ENCODE measurements at regions not wholly inside any gene's neighbourhood (a gene's known extent, or its start where the extent isn't known, plus 50 kb on each side); places are given as distances from the start of the nearest gene placed in this dataset.

- Mint-ChIP-seq H3K36me3 (ENCODE audit: low read depth) (no peaks in the 10 kb centered on the region), H3K27ac (ENCODE audit: unreplicated experiment) (peak overlapping the region; percentile 23), H3K27me3 (ENCODE audit: low read depth) (peaks cover 13% of the 10 kb centered on the region), H3K9me3 (no peaks in the 10 kb centered on the region), H3K4me1 (peaks cover 64% of the 10 kb centered on the region), H3K4me3 (no peak overlapping the region)
- TF ChIP-seq, protein P1, sequence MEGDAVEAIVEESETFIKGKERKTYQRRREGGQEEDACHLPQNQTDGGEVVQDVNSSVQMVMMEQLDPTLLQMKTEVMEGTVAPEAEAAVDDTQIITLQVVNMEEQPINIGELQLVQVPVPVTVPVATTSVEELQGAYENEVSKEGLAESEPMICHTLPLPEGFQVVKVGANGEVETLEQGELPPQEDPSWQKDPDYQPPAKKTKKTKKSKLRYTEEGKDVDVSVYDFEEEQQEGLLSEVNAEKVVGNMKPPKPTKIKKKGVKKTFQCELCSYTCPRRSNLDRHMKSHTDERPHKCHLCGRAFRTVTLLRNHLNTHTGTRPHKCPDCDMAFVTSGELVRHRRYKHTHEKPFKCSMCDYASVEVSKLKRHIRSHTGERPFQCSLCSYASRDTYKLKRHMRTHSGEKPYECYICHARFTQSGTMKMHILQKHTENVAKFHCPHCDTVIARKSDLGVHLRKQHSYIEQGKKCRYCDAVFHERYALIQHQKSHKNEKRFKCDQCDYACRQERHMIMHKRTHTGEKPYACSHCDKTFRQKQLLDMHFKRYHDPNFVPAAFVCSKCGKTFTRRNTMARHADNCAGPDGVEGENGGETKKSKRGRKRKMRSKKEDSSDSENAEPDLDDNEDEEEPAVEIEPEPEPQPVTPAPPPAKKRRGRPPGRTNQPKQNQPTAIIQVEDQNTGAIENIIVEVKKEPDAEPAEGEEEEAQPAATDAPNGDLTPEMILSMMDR (conservative IDR thresholded peaks at IDR 0.05): no peak
- no peak for DNase-seq (ENCODE audit: low read depth, low spot score)
Measured at GRCh38 chr6:167665698-167666330, 160.9 kb upstream of the AFDN start.

GRCh38 chr6:167666571-167667203 is 160.0 kb upstream of the AFDN start:
- Mint-ChIP-seq H3K27ac (ENCODE audit: unreplicated experiment) (peak overlapping the region; percentile 81), H3K4me3 (no peak overlapping the region), H3K4me1 (peaks cover 62% of the 10 kb centered on the region), H3K36me3 (ENCODE audit: low read depth) (no peaks in the 10 kb centered on the region), H3K9me3 (peaks cover 5% of the 10 kb centered on the region), H3K27me3 (ENCODE audit: low read depth) (peaks cover 12% of the 10 kb centered on the region)
- TF ChIP-seq, protein P1 (conservative IDR thresholded peaks at IDR 0.05): no peak
- DNase-seq (ENCODE audit: low read depth, low spot score): no peak

DNA sequence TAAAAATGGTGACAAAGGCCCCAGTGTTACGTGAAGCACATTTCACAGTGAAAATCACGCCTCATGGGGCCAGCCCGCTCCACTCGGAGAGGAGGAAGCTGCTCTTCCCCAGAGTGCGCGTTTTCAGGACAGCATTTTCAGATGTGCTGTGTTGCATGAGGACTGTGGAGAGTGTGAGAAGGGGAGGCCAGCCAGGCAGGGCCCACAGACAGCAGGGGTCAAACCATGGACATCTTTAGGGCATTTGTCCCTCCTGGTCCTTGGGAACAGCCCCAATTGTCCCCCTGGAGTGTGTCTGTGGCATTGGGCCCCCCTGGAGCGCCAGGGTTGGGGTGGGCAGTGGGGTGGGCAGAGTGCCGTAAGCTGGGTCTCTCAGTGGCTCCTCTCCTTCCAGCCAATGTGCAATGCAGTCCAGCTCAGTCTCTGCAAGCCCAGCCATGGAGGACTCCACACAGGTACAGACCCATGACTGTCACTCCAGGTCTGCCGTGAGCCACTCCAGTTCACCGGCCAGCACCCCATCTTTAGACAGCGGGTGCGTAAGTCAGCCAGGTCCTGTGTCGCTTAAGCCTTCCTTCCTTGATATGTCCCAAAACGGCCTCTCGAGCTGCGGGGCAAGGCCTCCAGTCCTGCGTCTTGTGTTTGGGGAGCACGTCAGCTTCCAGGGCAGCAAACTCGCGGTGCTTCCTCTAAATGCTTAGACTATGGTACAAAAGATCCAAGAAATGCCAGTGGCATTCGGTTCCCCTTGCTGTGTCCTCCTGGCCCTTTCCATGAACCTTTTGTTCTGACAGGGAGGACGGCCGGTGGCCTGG is 159.3 kb upstream of the AFDN start:
- Mint-ChIP-seq H3K4me3 (no peak overlapping the region), H3K27me3 (ENCODE audit: low read depth) (peaks cover 9% of the 10 kb centered on the region), H3K4me1 (peaks cover 61% of the 10 kb centered on the region), H3K36me3 (ENCODE audit: low read depth) (no peaks in the 10 kb centered on the region), H3K27ac (ENCODE audit: unreplicated experiment) (no peak overlapping the region), H3K9me3 (peaks cover 9% of the 10 kb centered on the region)
- no peak for DNase-seq (ENCODE audit: low read depth, low spot score)
- TF ChIP-seq, protein P1 (conservative IDR thresholded peaks at IDR 0.05): no peak

DNA sequence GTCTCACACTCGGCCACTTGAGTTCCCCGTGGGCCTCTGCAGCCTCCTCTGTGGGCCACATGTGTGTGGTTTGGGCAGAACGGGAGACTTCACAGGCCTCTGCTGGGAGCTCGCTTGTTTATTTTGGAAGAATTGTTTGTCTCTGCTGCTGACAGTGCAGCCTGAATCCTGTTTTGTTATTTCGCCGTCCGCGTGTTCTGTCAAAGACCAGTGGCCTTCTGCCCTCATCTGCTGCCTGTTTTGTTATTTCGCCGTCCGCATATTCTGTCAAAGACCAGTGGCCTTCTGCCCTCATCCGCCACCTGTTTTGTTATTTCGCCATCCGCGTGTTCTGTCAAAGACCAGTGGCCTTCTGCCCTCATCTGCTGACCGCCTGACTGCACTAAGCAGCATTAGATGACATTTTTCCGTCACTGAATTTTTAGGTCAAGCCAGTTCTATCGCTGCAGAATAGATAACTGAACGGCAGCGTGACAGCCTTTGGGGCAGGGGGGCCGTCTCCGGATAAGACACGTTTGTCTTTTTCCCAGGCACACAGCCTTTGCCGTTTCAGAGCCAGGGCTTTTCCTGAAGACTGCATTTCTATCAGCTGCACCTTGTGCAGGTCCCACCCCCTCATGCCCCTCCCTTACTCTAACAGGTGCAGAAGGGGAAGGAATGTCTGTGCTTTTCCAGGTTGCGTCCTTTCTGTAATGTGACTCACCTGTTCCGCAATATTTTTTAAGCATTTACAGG is 158.5 kb upstream of the AFDN start:
- peaks cover 12% of the 10 kb centered on the region for H3K9me3 Mint-ChIP-seq
- peaks cover 63% of the 10 kb centered on the region for H3K4me1 Mint-ChIP-seq
- peaks cover 9% of the 10 kb centered on the region for H3K27me3 Mint-ChIP-seq (ENCODE audit: low read depth)
- no peak overlapping the region for H3K27ac Mint-ChIP-seq (ENCODE audit: unreplicated experiment)
- no peak for DNase-seq (ENCODE audit: low read depth, low spot score)
- TF ChIP-seq, protein P1 (conservative IDR thresholded peaks at IDR 0.05): no peak
- H3K36me3 Mint-ChIP-seq (ENCODE audit: low read depth): no peaks in the 10 kb centered on the region
- H3K4me3 Mint-ChIP-seq: peak overlapping the region; percentile 1
